Suprapubic skin (tissue), 4 donors: ENCODE measurements at regions not wholly inside any gene's neighbourhood (a gene's known extent, or its start where the extent isn't known, plus 50 kb on each side); places are given as distances from the start of the nearest gene placed in this dataset.

Experiments used
- DNase-seq, 2 donors: peaks; one replicate each; pipeline ENCODE4 v3.0.0-alpha.2; 2019; ENCODE audit warnings: low spot score in 2 of 2
- H3K27ac ChIP-seq: fragments of 200-600 bp; sonication (generic); one replicate; pipeline ENCODE4 v1.5.1; 2019
- H3K27me3 ChIP-seq: fragments of 200-600 bp; sonication (generic); one replicate; pipeline ENCODE4 v1.5.1; 2019
- H3K36me3 ChIP-seq: fragments of 200-600 bp; sonication (generic); one replicate; pipeline ENCODE4 v1.5.1; 2019
- H3K4me1 ChIP-seq: fragments of 200-600 bp; sonication (generic); one replicate; pipeline ENCODE4 v1.5.1; 2019
- H3K4me3 ChIP-seq: fragments of 200-600 bp; sonication (generic); one replicate; pipeline ENCODE4 v1.5.1; 2019; ENCODE audit warnings: mild to moderate bottlenecking
- H3K9me3 ChIP-seq: fragments of 200-600 bp; sonication (generic); one replicate; pipeline ENCODE4 v1.5.1; 2019
- CTCF ChIP-seq, 2 donors: fragments of 200-600 bp in 1 of 2; fragments of 450-650 bp in 1 of 2; sonication (generic) in 1 of 2; IDR thresholded peaks; one replicate each; pipeline ENCODE4 v1.5.1; 2016 to 2019; ENCODE audit warnings: antibody characterized with exemption in 2 of 2, mild to moderate bottlenecking in 1 of 2, moderate library complexity in 1 of 2
- EP300 ChIP-seq: sonication (generic); formaldehyde crosslinking; IDR thresholded peaks from one replicate; pipeline ENCODE4 v1.6.1; 2017; ENCODE audit warnings: antibody characterized with exemption
- POLR2A ChIP-seq, 2 donors: fragments of 450-650 bp; IDR thresholded peaks; one replicate each; pipeline ENCODE4 v1.6.1; 2017; ENCODE audit warnings: antibody characterized with exemption in 2 of 2, mild to moderate bottlenecking in 2 of 2, moderate library complexity in 2 of 2
- POLR2AphosphoS5 ChIP-seq, 3 donors: sonication (generic); formaldehyde crosslinking; IDR thresholded peaks; one replicate each; pipeline ENCODE4 v1.6.1; 2017; ENCODE audit warnings: antibody characterized with exemption in 3 of 3
- WGBS: methylation state at CpG from one replicate; pipeline ENCODE4 v1.1.5; 2018; 5-methylcytosine and 5-hydroxymethylcytosine counted together

GRCh38 chr13:60700994-60701393 is 304.0 kb downstream of the TDRD3 start:
- WGBS: 65% methylated on average over 4 of the region's 4 CpGs
- no peak for DNase-seq
- H3K27ac ChIP-seq: no peak overlapping the region
- H3K4me1 ChIP-seq: no peaks in the 10 kb centered on the region
- no peaks in the 10 kb centered on the region for H3K36me3 ChIP-seq
- no peaks in the 10 kb centered on the region for H3K27me3 ChIP-seq
- H3K4me3 ChIP-seq: no peak overlapping the region
- TF ChIP-seq EP300 (no peak), POLR2A (IDR thresholded peaks at IDR 0.05) (no peak), CTCF (IDR thresholded peaks at IDR 0.05) (no peak), POLR2AphosphoS5 (IDR thresholded peaks at IDR 0.05) (no peak)
- no peaks in the 10 kb centered on the region for H3K9me3 ChIP-seq

DNA sequence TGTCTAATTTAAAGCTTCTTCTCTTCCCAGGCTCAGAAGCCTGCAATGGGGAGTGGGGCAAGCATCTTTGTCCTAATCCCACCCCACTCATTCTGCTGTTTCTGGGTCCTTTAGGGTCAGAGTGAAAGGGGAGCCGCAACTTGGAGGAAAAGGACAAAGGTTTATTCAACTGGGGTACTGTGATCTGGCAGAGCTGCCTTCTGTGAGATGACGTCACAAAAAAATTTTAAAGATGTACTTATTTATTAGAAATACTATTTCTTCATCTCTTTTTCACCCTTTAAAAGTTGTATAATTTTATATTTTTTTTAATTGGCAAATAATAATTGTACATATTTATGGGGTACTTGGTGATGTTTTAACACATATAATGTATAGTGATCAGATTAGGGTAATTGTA is 302.6 kb downstream of the TDRD3 start:
- WGBS: 91% methylated on average over 2 of the region's 2 CpGs
- H3K27ac ChIP-seq: no peak overlapping the region
- DNase-seq: no peak
- no peaks in the 10 kb centered on the region for H3K36me3 ChIP-seq
- H3K9me3 ChIP-seq: no peaks in the 10 kb centered on the region
- no peak overlapping the region for H3K4me3 ChIP-seq
- no peaks in the 10 kb centered on the region for H3K4me1 ChIP-seq
- H3K27me3 ChIP-seq: no peaks in the 10 kb centered on the region
- TF ChIP-seq POLR2AphosphoS5 (IDR thresholded peaks at IDR 0.05): no peak
- no peak for TF ChIP-seq CTCF (IDR thresholded peaks at IDR 0.05)
- no peak for TF ChIP-seq POLR2A (IDR thresholded peaks at IDR 0.05)
- no peak for TF ChIP-seq EP300

DNA sequence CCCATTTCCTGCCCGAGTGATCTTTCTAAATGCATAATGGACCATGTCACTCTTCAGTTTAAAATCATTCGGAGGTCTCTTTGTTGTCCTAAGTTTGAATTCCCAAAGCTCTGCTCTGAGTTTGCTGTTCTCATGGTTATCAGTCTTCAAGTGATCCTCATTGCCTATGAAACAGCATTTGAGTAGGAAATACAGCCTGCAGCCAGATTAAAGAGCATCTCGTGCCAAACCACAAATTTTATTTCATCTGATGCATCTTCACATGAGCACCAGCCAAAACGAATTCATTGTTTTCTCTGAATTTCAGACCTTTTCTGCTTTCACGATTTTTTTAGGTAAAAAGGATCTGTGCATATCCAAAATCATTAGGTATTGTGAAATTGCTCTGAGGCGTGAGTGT is 299.6 kb downstream of the TDRD3 start:
- Histone ChIP-seq H3K36me3 (no peaks in the 10 kb centered on the region), H3K27ac (no peak overlapping the region), H3K27me3 (no peaks in the 10 kb centered on the region), H3K4me1 (no peaks in the 10 kb centered on the region), H3K9me3 (no peaks in the 10 kb centered on the region), H3K4me3 (no peak overlapping the region)
- DNase-seq: no peak
- no peak for TF ChIP-seq POLR2A (IDR thresholded peaks at IDR 0.05)
- TF ChIP-seq POLR2AphosphoS5 (IDR thresholded peaks at IDR 0.05): no peak
- no peak for TF ChIP-seq EP300
- TF ChIP-seq CTCF (IDR thresholded peaks at IDR 0.05): no peak
- 21% methylated on average over 6 of the region's 6 CpGs for WGBS

- H3K27ac ChIP-seq: no peak overlapping the region
- no peaks in the 10 kb centered on the region for H3K9me3 ChIP-seq
- no peaks in the 10 kb centered on the region for H3K4me1 ChIP-seq
- H3K36me3 ChIP-seq: no peaks in the 10 kb centered on the region
- no peaks in the 10 kb centered on the region for H3K27me3 ChIP-seq
- H3K4me3 ChIP-seq: no peak overlapping the region
- no peak for TF ChIP-seq EP300
- no peak for TF ChIP-seq CTCF (IDR thresholded peaks at IDR 0.05)
- TF ChIP-seq POLR2AphosphoS5 (IDR thresholded peaks at IDR 0.05): no peak
- no peak for TF ChIP-seq POLR2A (IDR thresholded peaks at IDR 0.05)
- DNase-seq: no peak
Measured at GRCh38 chr13:60691268-60691667, 294.2 kb downstream of the TDRD3 start.

GRCh38 chr13:60690604-60691003 is 293.6 kb downstream of the TDRD3 start:
- no peaks in the 10 kb centered on the region for H3K9me3 ChIP-seq
- TF ChIP-seq POLR2AphosphoS5 (IDR thresholded peaks at IDR 0.05) (no peak), CTCF (IDR thresholded peaks at IDR 0.05) (no peak), EP300 (no peak)
- H3K4me3 ChIP-seq: no peak overlapping the region
- H3K36me3 ChIP-seq: no peaks in the 10 kb centered on the region
- WGBS: 56% methylated on average over 6 of the region's 6 CpGs
- no peaks in the 10 kb centered on the region for H3K27me3 ChIP-seq
- no peak overlapping the region for H3K27ac ChIP-seq
- H3K4me1 ChIP-seq: no peaks in the 10 kb centered on the region
- DNase-seq: no peak
